ENCODE measurements at regions not wholly inside any gene's neighbourhood (a gene's known extent, or its start where the extent isn't known, plus 50 kb on each side); places are given as distances from the start of the nearest gene placed in this dataset.

GRCh38 chr12:124726596-124727263 is 136.9 kb downstream of the SCARB1 start:
- DNase-seq (ENCODE audit: low spot score): no peak

- DNase-seq (ENCODE audit: low spot score): no peak
Measured at GRCh38 chr12:124725597-124726237, 137.9 kb downstream of the SCARB1 start.

GRCh38 chr12:124725099-124725498 is 138.6 kb downstream of the SCARB1 start:
- DNase-seq (ENCODE audit: low spot score): no peak

GRCh38 chr12:124722878-124723277 is 140.8 kb downstream of the SCARB1 start:
- DNase-seq (ENCODE audit: low spot score): no peak

GRCh38 chr12:124721501-124722162 is 142.0 kb downstream of the SCARB1 start:
- DNase-seq (ENCODE audit: low spot score): no peak

GRCh38 chr12:124720681-124721500 is 142.8 kb downstream of the SCARB1 start:
- no peak for DNase-seq (ENCODE audit: low spot score)

- no peak for DNase-seq (ENCODE audit: low spot score)
Measured at GRCh38 chr12:124720004-124720680, 143.5 kb downstream of the SCARB1 start.

- no peak for DNase-seq (ENCODE audit: low spot score)
Measured at GRCh38 chr12:124719231-124719630, 144.4 kb downstream of the SCARB1 start.

- DNase-seq (ENCODE audit: low spot score): no peak
Measured at GRCh38 chr12:124718458-124718857, 145.2 kb downstream of the SCARB1 start.

- no peak for DNase-seq (ENCODE audit: low spot score)
Measured at GRCh38 chr12:124718036-124718435, 145.6 kb downstream of the SCARB1 start.

GRCh38 chr12:124717318-124717717 is 146.3 kb downstream of the SCARB1 start:
- DNase-seq (ENCODE audit: low spot score): no peak

- DNase-seq (ENCODE audit: low spot score): no peak
Measured at GRCh38 chr12:124716208-124717130, 147.2 kb downstream of the SCARB1 start.

GRCh38 chr12:124715121-124715990 is 147.9 kb upstream of the NCOR2 start:
- DNase-seq (ENCODE audit: low spot score): no peak

GRCh38 chr12:124713436-124714082 is 146.1 kb upstream of the NCOR2 start:
- no peak for DNase-seq (ENCODE audit: low spot score)

GRCh38 chr12:124713041-124713435 is 145.6 kb upstream of the NCOR2 start:
- no peak for DNase-seq (ENCODE audit: low spot score)

- DNase-seq (ENCODE audit: low spot score): no peak
Measured at GRCh38 chr12:124711344-124711743, 143.9 kb upstream of the NCOR2 start.

GRCh38 chr12:124709722-124710687 is 142.6 kb upstream of the NCOR2 start:
- DNase-seq (ENCODE audit: low spot score): no peak

- DNase-seq (ENCODE audit: low spot score): no peak
Measured at GRCh38 chr12:124707316-124707715, 139.9 kb upstream of the NCOR2 start.
